GM19238 (cell line): ENCODE measurements at regions not wholly inside any gene's neighbourhood (a gene's known extent, or its start where the extent isn't known, plus 50 kb on each side); places are given as distances from the start of the nearest gene placed in this dataset.

Experiments
- DNase-seq: peaks from one replicate; pipeline ENCODE4 v3.0.0; 2011; ENCODE audit warnings: low spot score; ENCODE audit not compliant: insufficient read length

- DNase-seq: no peak
These were observed 380.1 kb downstream of the GASK1B start for GRCh38 chr4:157792716-157793115.

GRCh38 chr4:157791236-157791635 is 381.6 kb downstream of the GASK1B start:
- DNase-seq: no peak

DNA sequence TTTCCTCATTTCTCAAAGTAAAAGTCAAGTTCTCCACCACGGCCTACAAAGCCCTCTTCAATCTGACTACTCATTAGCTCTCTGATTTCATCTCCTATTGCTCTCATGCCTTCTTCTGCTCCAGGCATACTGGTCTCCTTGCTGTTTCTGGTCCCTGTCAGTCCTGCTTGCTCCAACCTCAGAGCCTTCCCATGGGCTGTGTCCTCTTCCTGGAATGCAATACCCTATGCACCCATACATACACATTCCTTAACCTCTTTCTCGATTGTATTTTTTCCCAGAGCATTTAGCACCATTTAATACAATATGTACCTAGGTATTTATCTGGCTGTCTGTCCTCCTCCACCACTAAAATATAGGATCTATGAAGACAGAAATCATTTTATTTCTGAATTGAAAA is 385.2 kb downstream of the GASK1B start:
- DNase-seq: no peak

DNA sequence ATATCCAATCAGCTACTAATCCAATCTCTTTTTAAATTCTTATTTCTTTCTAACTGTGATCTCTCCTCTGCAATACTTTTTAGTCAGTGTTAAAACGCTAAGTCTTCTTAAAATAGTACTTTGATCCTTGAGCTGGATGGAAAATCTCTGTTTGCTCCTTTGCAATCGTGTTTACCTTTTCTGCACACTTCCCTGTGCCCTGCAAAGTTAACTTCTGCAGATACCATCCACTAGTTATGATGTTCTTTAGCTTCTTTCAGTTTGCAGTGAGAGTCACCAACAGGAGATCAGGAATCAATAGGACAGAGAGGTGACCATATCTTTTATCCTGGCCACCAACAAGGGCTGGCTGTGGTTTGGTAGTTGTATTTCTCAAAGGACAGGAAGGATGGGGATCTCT is 391.5 kb downstream of the GASK1B start:
- DNase-seq: no peak

DNA sequence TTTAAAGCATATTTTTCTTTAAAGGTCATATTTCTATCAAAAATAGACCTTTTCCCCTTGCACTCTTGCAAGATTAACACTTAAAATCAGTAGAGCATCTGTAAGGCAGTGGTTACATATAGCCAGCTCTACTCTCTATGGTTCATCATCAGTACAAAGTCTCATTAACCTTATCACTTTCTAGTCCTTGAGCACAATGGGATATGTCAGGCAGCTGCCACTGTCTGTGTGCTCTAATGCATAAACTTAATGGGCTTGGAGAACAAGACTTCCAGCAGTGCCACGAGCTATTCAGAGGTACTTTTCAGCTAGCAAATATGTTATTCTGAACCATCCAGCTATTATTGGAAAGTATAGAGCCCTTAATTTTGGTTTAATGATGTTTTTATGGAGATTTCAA is 393.7 kb downstream of the GASK1B start:
- DNase-seq: no peak

DNA sequence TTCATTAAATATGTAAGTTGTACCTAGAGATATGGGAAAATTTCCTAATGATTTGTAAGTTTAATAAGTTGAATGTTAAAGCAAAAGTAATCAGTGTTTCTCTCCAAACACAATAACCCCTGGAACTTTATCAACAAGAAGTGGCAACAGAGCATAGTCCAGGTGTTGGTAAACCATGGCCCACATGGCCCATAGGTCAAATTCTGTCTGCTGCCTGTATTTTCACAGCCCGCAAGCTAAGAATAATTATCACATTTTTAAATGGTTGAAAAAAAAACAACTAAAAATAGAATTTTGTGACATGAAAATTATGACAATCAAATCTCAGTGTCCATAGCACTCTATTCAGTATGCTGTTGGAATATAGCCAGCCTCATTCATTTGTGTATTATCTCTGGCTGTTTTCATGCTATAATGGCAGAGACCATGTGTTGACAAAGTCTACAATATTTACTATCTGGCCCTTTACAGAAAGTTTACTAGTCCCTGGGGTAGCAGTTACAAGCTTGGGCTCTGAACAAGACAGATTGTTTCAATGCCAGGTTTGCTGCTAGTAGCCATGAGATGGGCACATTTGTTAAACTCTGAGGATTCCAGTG is 395.8 kb downstream of the GASK1B start:
- DNase-seq: no peak

- no peak for DNase-seq
These were observed 396.9 kb downstream of the GASK1B start for GRCh38 chr4:157775971-157776370.

- no peak for DNase-seq
These were observed 399.9 kb downstream of the GASK1B start for GRCh38 chr4:157772907-157773306.

- no peak for DNase-seq
These were observed 404.4 kb downstream of the GASK1B start for GRCh38 chr4:157768419-157768818.

GRCh38 chr4:157763490-157763889 is 409.3 kb downstream of the GASK1B start:
- DNase-seq: no peak

GRCh38 chr4:157754410-157754809 is 418.4 kb downstream of the GASK1B start:
- no peak for DNase-seq

GRCh38 chr4:157751631-157752030 is 421.2 kb downstream of the GASK1B start:
- DNase-seq: no peak

DNA sequence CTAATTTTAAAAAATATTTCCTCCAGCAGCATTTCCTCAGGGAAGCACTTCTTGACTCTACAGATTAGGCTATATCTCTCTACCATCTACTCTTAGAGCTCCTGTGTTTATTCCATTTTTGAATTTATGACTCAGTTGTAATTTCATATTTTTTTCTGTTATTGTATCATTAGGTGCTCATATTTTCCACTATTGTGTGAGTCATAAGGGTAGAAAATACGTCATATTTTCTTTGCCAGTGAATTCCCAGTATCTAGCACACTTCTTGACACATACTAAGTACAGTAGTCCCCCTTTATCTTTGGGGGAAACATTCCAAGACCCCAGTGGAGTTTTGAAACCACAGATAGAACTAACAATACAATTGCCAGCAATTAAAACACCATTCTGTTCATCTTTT is 431.2 kb downstream of the GASK1B start:
- DNase-seq: no peak

GRCh38 chr4:157739242-157739641 is 433.6 kb downstream of the GASK1B start:
- no peak for DNase-seq

- no peak for DNase-seq
These were observed 444.6 kb downstream of the GASK1B start for GRCh38 chr4:157728215-157728614.

- no peak for DNase-seq
These were observed 445.7 kb downstream of the GASK1B start for GRCh38 chr4:157727163-157727562.

- no peak for DNase-seq
These were observed 450.7 kb downstream of the GASK1B start for GRCh38 chr4:157722146-157722545.

GRCh38 chr4:157713342-157713741 is 459.5 kb downstream of the GASK1B start:
- DNase-seq: no peak

DNA sequence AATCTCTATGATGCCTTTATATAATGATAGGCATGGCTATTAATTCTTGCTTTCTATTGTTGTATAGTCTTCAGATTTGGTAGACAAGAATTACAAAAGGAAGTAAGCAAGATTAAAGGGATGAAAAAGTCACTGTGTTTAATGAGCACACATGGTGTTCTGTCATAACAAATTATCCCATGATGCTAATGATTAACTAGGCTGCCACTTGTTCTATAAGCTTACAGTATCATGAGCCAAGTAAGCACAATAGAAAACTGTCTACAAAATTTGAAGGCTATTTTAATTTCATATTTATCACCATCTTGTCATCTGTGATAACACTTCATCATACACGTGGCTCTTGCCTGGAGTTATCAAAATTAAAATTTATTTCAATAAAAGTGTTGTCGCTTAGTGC is 466.7 kb downstream of the GASK1B start:
- no peak for DNase-seq

- DNase-seq: no peak
These were observed 470.0 kb downstream of the GASK1B start for GRCh38 chr4:157702831-157703230.

DNA sequence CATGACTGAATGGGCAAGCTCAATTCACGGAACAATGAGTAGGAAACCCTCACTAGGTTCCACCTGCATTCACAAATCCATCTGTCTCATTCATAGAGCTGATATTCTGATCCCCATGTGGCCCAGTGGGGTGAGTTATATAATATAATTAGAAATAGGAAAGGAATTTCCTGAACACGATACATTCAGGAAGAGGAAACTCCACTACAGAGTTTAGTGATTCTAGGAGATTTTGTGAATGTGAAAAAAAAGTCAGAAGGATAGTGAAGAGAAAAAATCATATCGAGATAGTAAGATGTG is 471.2 kb downstream of the GASK1B start:
- no peak for DNase-seq

DNA sequence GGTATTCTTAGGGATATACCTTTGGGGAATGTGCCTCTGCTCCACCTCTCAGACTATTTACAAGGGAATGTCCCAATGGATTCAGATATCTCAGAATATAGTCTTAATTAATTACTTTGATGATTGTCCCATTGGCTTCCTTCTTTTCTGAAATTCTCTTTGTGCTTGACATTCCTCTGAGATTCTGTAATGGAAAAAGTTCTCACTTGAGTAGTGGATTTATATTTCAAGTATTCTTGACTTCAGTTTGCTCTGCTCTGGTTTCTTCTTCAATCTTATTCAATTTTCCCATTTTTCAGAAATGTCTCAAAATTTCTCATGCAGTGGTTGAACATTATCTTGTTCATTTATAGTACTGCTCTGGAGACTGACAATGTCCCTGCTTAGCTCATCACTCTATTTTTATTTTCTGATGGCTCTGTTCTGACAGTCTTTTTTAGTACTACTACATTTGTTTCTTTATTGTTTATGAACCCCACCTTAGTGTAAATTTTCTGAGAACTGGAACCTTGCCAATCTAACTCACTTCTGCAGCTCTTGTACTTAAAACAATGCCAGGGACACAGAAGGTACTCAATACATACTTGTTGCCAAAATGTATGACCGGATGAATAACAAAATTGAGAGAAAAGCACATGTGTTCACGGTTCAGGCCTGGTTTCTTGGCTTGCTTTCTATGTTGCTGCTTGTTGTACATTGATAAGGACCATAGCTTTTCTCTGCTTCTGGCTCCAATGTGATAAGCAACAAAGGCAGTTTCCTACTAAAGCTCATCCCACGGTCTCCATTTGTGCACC is 471.7 kb downstream of the GASK1B start:
- no peak for DNase-seq

DNA sequence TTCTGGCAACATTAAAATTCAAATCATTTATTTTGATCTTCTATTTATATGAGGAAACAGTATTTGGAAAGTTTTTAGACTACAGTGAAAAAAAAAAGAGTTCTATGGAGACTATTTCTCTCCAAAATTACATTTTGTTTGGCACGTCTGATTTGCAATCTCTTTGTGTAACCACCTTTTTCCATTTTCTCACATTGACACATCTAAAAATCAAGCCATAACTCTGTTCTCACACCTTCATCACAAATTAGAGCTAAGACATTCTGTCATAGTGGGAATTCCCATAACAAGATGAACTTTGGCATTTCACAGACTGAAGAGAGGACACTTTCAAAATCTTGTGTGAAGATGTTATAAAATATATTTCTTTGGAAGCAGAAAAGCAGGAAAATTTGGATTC is 468.9 kb downstream of the GRIA2 start:
- no peak for DNase-seq
